ENCODE measurements at regions not wholly inside any gene's neighbourhood (a gene's known extent, or its start where the extent isn't known, plus 50 kb on each side); places are given as distances from the start of the nearest gene placed in this dataset.
"Not testable (repeated sequence)": the region's sequence is repeated elsewhere in the genome, so short reads cannot be mapped to it uniquely, and the experiment has no call there.

GRCh38 chr2:57044931-57045635, 861.3 kb downstream of the CCDC85A start:
- DNase-seq (no peak), ATAC-seq (no peak)
- Mint-ChIP-seq H3K27me3 (ENCODE audit: low read depth) (no peaks in the 10 kb centered on the region), H3K36me3 (ENCODE audit: insufficient read depth) (no peaks in the 10 kb centered on the region), H3K4me1 (ENCODE audit: low read depth) (no peaks in the 10 kb centered on the region), H3K9me3 (no peaks in the 10 kb centered on the region), H3K4me3 (no peak overlapping the region)

- Mint-ChIP-seq H3K9me3 (no peaks in the 10 kb centered on the region), H3K4me3 (no peak overlapping the region), H3K36me3 (ENCODE audit: insufficient read depth) (no peaks in the 10 kb centered on the region), H3K4me1 (ENCODE audit: low read depth) (no peaks in the 10 kb centered on the region), H3K27me3 (ENCODE audit: low read depth) (no peaks in the 10 kb centered on the region)
- DNase-seq (no peak), ATAC-seq (no peak)
These were observed 865.5 kb downstream of the CCDC85A start for GRCh38 chr2:57049273-57049672.

- Mint-ChIP-seq H3K4me3 (no peak overlapping the region), H3K9me3 (peaks cover under 1% of the 10 kb centered on the region), H3K4me1 (ENCODE audit: low read depth) (no peaks in the 10 kb centered on the region), H3K36me3 (ENCODE audit: insufficient read depth) (no peaks in the 10 kb centered on the region), H3K27me3 (ENCODE audit: low read depth) (no peaks in the 10 kb centered on the region)
- no peak for ATAC-seq
- DNase-seq = no peak
These were observed 866.2 kb downstream of the CCDC85A start for GRCh38 chr2:57050007-57050406.

GRCh38 chr2:57066301-57066700, 882.5 kb downstream of the CCDC85A start:
- H3K4me3 Mint-ChIP-seq; H3K4me1 Mint-ChIP-seq (ENCODE audit: low read depth); H3K9me3 Mint-ChIP-seq; H3K27me3 Mint-ChIP-seq (ENCODE audit: low read depth); ATAC-seq; DNase-seq; H3K36me3 Mint-ChIP-seq (ENCODE audit: insufficient read depth): not testable (repeated sequence)

- Mint-ChIP-seq H3K36me3 (ENCODE audit: insufficient read depth) (no peaks in the 10 kb centered on the region), H3K4me3 (no peak overlapping the region), H3K4me1 (ENCODE audit: low read depth) (no peaks in the 10 kb centered on the region), H3K9me3 (peaks cover 14% of the 10 kb centered on the region), H3K27me3 (ENCODE audit: low read depth) (no peaks in the 10 kb centered on the region)
- ATAC-seq (no peak), DNase-seq (no peak)
These were observed 891.4 kb downstream of the CCDC85A start for GRCh38 chr2:57075226-57075625.

GRCh38 chr2:57080035-57080434, 896.2 kb downstream of the CCDC85A start:
- Mint-ChIP-seq H3K4me1 (ENCODE audit: low read depth) (no peaks in the 10 kb centered on the region), H3K9me3 (peaks cover 21% of the 10 kb centered on the region), H3K27me3 (ENCODE audit: low read depth) (no peaks in the 10 kb centered on the region), H3K36me3 (ENCODE audit: insufficient read depth) (no peaks in the 10 kb centered on the region), H3K4me3 (no peak overlapping the region)
- ATAC-seq (no peak), DNase-seq (no peak)

- DNase-seq = no peak
- no peaks in the 10 kb centered on the region for H3K36me3 Mint-ChIP-seq (ENCODE audit: insufficient read depth)
- no peak overlapping the region for H3K4me3 Mint-ChIP-seq
- peaks cover 22% of the 10 kb centered on the region for H3K9me3 Mint-ChIP-seq
- no peaks in the 10 kb centered on the region for H3K4me1 Mint-ChIP-seq (ENCODE audit: low read depth)
- H3K27me3 Mint-ChIP-seq (ENCODE audit: low read depth) = no peaks in the 10 kb centered on the region
- no peak for ATAC-seq
These were observed 901.0 kb downstream of the CCDC85A start for GRCh38 chr2:57084697-57085281.

- no peak for ATAC-seq
- DNase-seq = no peak
- H3K36me3 Mint-ChIP-seq (ENCODE audit: insufficient read depth) = no peaks in the 10 kb centered on the region
- H3K4me1 Mint-ChIP-seq (ENCODE audit: low read depth) = no peaks in the 10 kb centered on the region
- no peaks in the 10 kb centered on the region for H3K27me3 Mint-ChIP-seq (ENCODE audit: low read depth)
- H3K9me3 Mint-ChIP-seq = peaks cover 19% of the 10 kb centered on the region
- H3K4me3 Mint-ChIP-seq = no peak overlapping the region
These were observed 909.2 kb downstream of the CCDC85A start for GRCh38 chr2:57093020-57093419.

- peaks cover 38% of the 10 kb centered on the region for H3K9me3 Mint-ChIP-seq
- H3K4me1 Mint-ChIP-seq (ENCODE audit: low read depth) = no peaks in the 10 kb centered on the region
- H3K4me3 Mint-ChIP-seq = no peak overlapping the region
- H3K27me3 Mint-ChIP-seq (ENCODE audit: low read depth) = no peaks in the 10 kb centered on the region
- DNase-seq = no peak
- ATAC-seq = no peak
- no peaks in the 10 kb centered on the region for H3K36me3 Mint-ChIP-seq (ENCODE audit: insufficient read depth)
These were observed 914.1 kb downstream of the CCDC85A start for GRCh38 chr2:57097855-57098254.

GRCh38 chr2:57100436-57100835, 916.6 kb downstream of the CCDC85A start:
- H3K27me3 Mint-ChIP-seq (ENCODE audit: low read depth) = no peaks in the 10 kb centered on the region
- no peak overlapping the region for H3K4me3 Mint-ChIP-seq
- ATAC-seq = no peak
- no peaks in the 10 kb centered on the region for H3K4me1 Mint-ChIP-seq (ENCODE audit: low read depth)
- H3K9me3 Mint-ChIP-seq = peaks cover 26% of the 10 kb centered on the region
- no peak for DNase-seq
- H3K36me3 Mint-ChIP-seq (ENCODE audit: insufficient read depth) = no peaks in the 10 kb centered on the region

- Mint-ChIP-seq H3K36me3 (ENCODE audit: insufficient read depth) (no peaks in the 10 kb centered on the region), H3K4me1 (ENCODE audit: low read depth) (no peaks in the 10 kb centered on the region), H3K27me3 (ENCODE audit: low read depth) (no peaks in the 10 kb centered on the region), H3K4me3 (no peak overlapping the region), H3K9me3 (peaks cover 24% of the 10 kb centered on the region)
- no peak for DNase-seq
- ATAC-seq = no peak
These were observed 921.9 kb downstream of the CCDC85A start for GRCh38 chr2:57105694-57106093.

GRCh38 chr2:57107353-57107752, 923.6 kb downstream of the CCDC85A start:
- ATAC-seq (no peak), DNase-seq (no peak)
- Mint-ChIP-seq H3K4me1 (ENCODE audit: low read depth) (no peaks in the 10 kb centered on the region), H3K4me3 (no peak overlapping the region), H3K36me3 (ENCODE audit: insufficient read depth) (no peaks in the 10 kb centered on the region), H3K27me3 (ENCODE audit: low read depth) (no peaks in the 10 kb centered on the region), H3K9me3 (peaks cover 23% of the 10 kb centered on the region)

GRCh38 chr2:57111531-57111930, 927.7 kb downstream of the CCDC85A start:
- Mint-ChIP-seq H3K27me3 (ENCODE audit: low read depth) (no peaks in the 10 kb centered on the region), H3K4me1 (ENCODE audit: low read depth) (no peaks in the 10 kb centered on the region), H3K9me3 (peaks cover 37% of the 10 kb centered on the region), H3K4me3 (no peak overlapping the region), H3K36me3 (ENCODE audit: insufficient read depth) (no peaks in the 10 kb centered on the region)
- no peak for ATAC-seq
- no peak for DNase-seq

- Mint-ChIP-seq H3K27me3 (ENCODE audit: low read depth) (no peaks in the 10 kb centered on the region), H3K36me3 (ENCODE audit: insufficient read depth) (no peaks in the 10 kb centered on the region), H3K4me1 (ENCODE audit: low read depth) (no peaks in the 10 kb centered on the region), H3K4me3 (no peak overlapping the region), H3K9me3 (peaks cover 14% of the 10 kb centered on the region)
- ATAC-seq (no peak), DNase-seq (no peak)
These were observed 927.5 kb upstream of the VRK2 start for GRCh38 chr2:57119141-57119540.

- H3K9me3 Mint-ChIP-seq = peaks cover 12% of the 10 kb centered on the region
- H3K4me3 Mint-ChIP-seq = no peak overlapping the region
- H3K36me3 Mint-ChIP-seq (ENCODE audit: insufficient read depth) = no peaks in the 10 kb centered on the region
- DNase-seq (no peak), ATAC-seq (no peak)
- H3K27me3 Mint-ChIP-seq (ENCODE audit: low read depth) = no peaks in the 10 kb centered on the region
- H3K4me1 Mint-ChIP-seq (ENCODE audit: low read depth) = no peaks in the 10 kb centered on the region
These were observed 920.2 kb upstream of the VRK2 start for GRCh38 chr2:57126410-57126809.

Measured in activated T-cell treated with anti-CD3 and anti-CD28 coated beads, Interleukin-2, amount 50 U/mL, for 4 hours (primary cell).